ENCODE measurements at regions not wholly inside any gene's neighbourhood (a gene's known extent, or its start where the extent isn't known, plus 50 kb on each side); places are given as distances from the start of the nearest gene placed in this dataset.
"Not testable (repeated sequence)": the region's sequence is repeated elsewhere in the genome, so short reads cannot be mapped to it uniquely, and the experiment has no call there.

DNA sequence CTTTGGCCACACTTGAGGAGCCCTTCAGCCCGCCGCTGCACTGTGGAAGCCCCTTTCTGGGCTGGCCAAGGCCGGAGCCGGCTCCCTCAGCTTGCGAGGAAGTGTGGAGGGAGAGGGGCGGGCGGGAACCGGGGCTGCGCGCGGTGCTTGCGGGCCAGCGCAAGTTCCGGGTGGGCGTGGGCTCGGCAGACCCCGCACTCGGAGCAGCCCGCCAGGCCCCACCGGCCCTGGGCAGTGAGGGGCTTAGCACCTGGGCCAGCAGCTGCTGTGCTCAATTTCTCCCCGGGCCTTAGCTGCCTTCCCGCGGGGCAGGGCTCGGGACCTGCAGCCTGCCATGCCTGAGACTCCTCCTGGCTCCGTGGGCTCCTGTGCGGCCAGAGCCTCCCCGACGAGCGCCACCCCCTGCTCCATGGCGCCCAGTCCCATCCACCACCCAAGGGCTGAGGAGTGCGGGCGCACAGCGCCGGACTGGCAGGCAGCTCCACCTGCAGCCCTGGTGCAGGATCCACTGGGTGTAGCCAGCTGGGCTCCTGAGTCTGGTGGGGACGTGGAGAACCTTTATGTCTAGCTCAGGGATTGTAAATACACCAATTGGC lies 129.2 kb downstream of the MRPL14 start:
- DNase-seq = not testable (repeated sequence)

GRCh38 chr6:43997345-43997677 lies 129.9 kb downstream of the MRPL14 start:
- DNase-seq = no peak

GRCh38 chr6:43996618-43997344 lies 130.5 kb downstream of the MRPL14 start:
- DNase-seq = no peak

GRCh38 chr6:43995137-43995536 lies 132.1 kb downstream of the MRPL14 start:
- no peak for DNase-seq

- no peak for DNase-seq
Observed at GRCh38 chr6:43993881-43994523, 133.2 kb downstream of the MRPL14 start.

- DNase-seq = no peak
Observed at GRCh38 chr6:43992783-43993644, 134.2 kb downstream of the MRPL14 start.

DNA sequence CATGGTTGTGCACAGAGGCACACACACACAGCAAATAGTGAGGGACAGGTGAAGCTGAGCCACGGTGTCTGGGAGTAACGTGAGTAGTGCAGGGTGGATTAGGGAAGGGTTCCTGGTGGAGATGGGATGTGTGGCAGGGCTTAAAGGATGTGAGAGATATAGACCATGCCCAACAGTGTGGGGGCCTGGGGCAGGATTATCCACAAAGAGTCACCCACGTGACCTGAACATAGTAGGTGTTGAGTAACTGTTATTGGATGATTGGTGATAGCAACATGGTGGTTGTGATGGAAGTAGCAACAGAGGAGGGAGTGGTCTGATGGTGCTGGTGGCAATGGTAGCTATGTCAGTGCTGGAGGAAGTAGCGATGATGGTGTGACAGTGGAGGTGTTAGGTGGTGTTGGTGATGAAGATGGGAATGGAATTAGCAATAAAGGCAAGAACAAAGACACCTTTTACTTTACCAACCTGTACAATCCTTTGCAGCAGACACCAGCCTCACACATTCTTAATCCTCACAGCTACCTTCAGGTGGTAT lies 135.1 kb downstream of the MRPL14 start:
- no peak for DNase-seq

DNA sequence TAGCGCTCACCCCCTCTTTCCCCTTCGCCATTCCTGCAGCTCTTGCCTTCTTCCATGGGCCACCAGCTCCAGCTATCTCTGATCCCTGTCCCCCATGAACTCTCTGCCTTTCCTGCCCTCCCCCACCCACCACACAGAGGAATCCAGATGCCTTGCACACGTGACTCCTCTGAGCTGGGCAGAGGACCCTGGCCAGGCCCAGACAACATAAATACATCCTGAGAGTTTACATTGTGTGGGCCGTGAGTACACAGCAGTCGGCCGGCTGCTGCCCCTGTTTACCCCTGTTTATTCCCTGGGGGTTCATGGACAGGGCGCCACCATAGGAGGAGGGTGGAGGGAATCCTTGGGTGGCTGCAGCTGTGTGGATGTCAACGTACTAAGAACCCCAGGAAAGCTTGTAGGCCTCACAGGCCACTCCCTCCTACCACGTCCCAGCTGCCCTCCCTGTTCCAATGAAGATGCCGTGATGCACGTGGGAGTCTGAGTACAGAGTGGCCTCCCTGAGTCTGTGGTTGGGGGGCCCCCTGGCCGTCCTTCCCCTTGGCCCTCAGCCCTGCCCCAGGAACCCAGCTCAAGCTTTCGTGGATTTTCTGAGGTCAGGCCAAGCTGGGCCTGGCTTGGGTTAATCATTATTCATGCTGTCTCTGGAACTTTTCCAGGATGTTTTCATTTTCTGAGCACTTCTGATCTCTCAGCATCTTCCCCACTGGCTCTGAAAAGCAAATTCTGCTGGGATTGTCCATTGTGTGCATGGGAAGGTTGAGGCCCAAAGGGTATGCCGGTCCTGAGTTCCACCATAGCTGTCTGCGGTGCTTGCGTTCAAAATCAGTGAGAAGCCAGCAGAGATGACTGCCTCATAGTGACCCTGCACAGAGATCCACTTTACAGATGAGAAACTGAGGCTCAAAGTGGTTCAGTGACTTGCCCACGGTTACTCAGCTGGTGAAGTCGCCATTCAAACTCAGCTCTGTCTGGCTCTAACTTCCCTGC lies 136.3 kb downstream of the MRPL14 start:
- no peak for DNase-seq

DNA sequence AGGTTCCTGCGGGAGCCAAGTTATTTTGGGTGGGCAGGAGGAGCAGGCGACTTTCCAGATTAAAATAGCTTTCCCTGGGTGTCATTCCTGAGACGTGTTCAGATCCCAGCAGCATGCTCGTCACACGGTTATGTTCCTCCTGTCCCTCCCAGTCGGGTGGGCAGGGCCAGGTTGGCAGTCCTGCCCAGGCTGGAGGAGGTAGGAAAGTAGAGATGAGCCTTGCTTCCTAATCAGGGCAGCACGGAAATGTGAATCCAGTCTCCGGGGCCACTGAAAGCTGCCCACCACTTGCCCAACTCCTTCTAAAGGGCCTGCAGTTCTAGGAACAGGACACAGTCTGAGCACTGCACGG lies 137.0 kb downstream of the MRPL14 start:
- no peak for DNase-seq

DNA sequence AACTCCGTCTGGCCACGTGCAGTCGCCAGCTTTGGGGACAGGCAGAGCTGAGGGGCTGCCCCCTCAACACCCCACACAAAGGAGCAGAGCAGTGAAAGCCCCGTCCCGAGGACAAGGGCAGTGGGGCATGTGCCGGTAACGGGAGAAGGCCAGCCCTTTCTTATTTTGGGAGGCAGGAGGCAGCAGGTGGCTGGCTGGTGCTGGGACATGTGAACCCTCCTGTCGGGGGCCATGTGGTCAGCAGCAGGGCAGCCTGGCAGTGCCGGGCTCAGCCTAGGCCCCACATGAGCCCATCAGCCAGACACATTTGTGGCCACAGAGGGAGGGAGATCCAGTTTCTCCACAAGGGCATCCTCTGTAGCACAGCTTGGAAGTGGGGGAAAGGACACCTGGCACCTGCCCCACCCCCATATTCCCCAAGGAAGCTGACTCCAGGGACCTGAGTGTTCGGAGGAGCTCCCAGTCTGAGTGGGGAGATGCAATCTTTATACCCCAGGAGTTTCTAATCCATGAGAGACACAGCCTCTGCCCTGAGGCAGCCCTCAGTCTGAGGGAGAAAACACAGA lies 137.6 kb downstream of the MRPL14 start:
- no peak for DNase-seq

- DNase-seq = no peak
Observed at GRCh38 chr6:43988801-43989200, 138.5 kb downstream of the MRPL14 start.

- no peak for DNase-seq
Observed at GRCh38 chr6:43987838-43988439, 139.3 kb downstream of the MRPL14 start.

DNA sequence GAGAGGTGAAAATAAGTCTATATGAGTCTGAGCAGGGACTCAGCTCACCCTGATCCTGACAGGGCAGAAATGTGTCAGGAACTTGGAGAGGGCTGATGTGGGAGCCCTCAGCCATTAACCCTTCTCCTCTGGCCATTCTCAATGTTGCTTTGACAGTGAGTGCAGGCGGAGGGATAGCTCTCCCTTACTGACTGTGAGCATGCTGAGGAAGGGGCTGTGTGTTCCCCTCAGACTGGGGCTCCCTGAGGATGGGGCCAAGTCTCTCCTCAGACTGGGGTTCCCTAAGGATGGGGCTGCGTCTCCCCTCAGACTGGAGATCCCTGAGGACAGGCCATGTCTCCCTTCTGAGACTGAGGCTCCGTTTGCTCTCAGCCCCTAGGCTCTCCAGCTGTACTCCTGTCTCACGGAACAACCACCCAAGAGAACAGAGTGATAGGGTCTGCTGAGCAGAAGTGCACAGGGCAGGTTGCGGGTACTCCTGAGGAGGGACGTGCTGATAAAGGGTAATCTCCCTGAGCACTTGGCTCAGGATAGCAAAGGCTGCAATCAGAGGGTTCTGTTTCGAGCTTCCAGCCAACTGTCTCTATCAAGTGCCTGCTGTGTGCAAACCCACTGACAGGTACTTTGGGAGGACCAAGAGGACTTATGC lies 141.0 kb downstream of the MRPL14 start:
- no peak for DNase-seq

DNA sequence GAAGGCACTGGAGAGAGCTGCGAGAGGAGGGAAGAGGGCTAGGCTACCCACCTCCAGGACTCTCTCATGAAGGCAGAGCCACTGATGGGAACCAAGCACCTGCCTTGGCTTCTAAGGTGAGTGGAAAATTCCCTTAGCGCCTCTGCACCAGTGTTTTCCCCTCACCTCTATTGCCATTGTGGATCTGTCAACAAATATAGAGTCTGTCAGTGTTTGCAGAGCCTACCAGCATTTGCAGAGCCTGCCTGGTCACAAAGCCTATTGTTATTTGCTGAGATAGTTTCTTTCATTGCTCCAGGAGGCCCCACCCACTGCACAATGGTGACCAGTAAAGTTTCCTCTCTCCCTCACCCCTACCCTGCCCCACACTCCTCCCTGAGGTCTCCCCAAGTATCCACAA lies 141.9 kb downstream of the MRPL14 start:
- no peak for DNase-seq

DNA sequence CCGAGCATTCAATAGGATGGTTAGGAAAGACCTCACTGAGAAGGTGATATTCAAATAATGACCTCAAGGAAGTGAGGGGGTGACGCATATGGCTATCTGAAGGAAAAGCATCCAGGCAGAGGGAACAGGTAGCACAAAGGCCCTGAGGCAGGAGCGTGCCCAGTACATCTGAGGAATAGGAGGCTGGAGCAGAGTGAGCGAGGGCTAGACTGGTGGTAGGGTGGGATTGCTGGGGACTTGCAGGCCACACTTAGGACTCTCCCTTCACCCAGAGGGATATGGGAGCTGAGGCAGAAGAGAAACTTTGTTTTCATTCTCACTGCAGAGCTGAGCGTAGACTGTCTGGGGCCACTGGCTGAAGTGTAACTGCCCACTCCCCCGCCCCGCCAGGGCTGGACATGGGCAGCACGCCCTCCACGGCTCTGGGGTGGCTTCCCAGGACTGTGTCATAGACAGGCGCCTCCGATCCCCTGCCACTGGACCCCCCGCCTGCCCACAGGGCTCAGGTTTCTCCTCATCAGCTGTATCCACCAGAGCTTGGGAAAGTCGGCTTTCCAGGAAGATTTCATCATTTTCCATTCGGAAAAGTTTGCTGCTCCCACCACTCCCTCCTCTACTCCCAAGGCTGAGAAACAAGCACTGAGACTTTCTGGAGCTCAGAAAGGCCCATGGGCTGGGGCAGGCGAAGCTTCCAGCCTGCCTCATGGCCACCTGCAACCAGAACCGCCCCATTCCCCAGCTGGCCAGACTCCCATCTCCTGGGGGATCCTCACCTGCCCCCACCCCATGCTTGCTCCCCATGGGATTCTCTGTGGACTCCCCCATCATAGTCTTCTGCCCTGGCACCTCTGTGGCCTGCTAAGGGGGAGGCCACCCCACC lies 142.6 kb downstream of the MRPL14 start:
- no peak for DNase-seq

- no peak for DNase-seq
Observed at GRCh38 chr6:43983632-43984031, 143.6 kb downstream of the MRPL14 start.

- DNase-seq = no peak
Observed at GRCh38 chr6:43983191-43983590, 144.1 kb downstream of the MRPL14 start.

DNA sequence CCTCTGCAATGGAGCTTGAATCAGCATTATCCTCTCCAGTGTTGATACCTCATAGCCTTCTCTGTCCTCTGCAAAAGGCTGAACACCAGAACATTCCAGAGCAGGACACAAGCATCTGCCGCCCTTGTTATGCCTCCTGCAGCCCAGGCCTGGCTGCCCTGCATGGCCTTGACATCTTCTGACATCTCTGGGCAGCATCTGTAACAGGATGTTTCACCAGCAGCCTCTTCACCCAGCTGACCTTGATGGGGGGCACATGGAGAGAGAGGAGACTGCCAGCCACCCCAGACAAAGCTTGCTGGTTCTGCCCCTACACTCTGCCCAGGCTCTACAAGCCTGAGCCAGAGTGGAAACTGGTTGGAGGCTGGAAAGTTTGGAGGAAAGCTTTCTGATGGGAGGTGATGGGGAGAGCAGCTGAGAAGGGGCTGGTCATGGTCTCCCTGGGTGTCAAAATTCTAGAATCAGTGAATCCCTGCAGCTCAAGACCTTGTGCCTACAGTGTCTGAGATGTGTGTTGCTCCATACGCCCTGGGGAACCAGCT lies 145.1 kb downstream of the MRPL14 start:
- DNase-seq = no peak

- DNase-seq = no peak
Observed at GRCh38 chr6:43981363-43981990, 145.8 kb downstream of the MRPL14 start.

Measured in GF-D8 (cell line).